GM21528 (cell line): ENCODE measurements at regions not wholly inside any gene's neighbourhood (a gene's known extent, or its start where the extent isn't known, plus 50 kb on each side); places are given as distances from the start of the nearest gene placed in this dataset.
"Not testable (repeated sequence)": the region's sequence is repeated elsewhere in the genome, so short reads cannot be mapped to it uniquely, and the experiment has no call there.

Experiments
- ATAC-seq: cut with Tn5 transposase; IDR thresholded peaks from one replicate; pipeline ENCODE4 v1.9.1; 2021; ENCODE audit warnings: mild to moderate bottlenecking, moderate library complexity; ENCODE audit not compliant: unreplicated experiment, low FRiP score

- no peak for ATAC-seq
Observed at GRCh38 chr21:27550287-27550686, 583.4 kb upstream of the ADAMTS5 start.

- no peak for ATAC-seq
Observed at GRCh38 chr21:27548486-27548885, 581.6 kb upstream of the ADAMTS5 start.

- no peak for ATAC-seq
Observed at GRCh38 chr21:27545754-27546349, 579.0 kb upstream of the ADAMTS5 start.

GRCh38 chr21:27542126-27542525 is 575.2 kb upstream of the ADAMTS5 start:
- not testable (repeated sequence) for ATAC-seq

GRCh38 chr21:27536319-27536718 is 569.4 kb upstream of the ADAMTS5 start:
- no peak for ATAC-seq

- no peak for ATAC-seq
Observed at GRCh38 chr21:27535188-27535587, 568.3 kb upstream of the ADAMTS5 start.

- ATAC-seq = no peak
Observed at GRCh38 chr21:27534206-27534605, 567.3 kb upstream of the ADAMTS5 start.

- no peak for ATAC-seq
Observed at GRCh38 chr21:27532076-27532475, 565.2 kb upstream of the ADAMTS5 start.

GRCh38 chr21:27528697-27529096 is 561.8 kb upstream of the ADAMTS5 start:
- no peak for ATAC-seq

- no peak for ATAC-seq
Observed at GRCh38 chr21:27526451-27526850, 559.6 kb upstream of the ADAMTS5 start.

GRCh38 chr21:27525780-27526179 is 558.9 kb upstream of the ADAMTS5 start:
- ATAC-seq = no peak

- no peak for ATAC-seq
Observed at GRCh38 chr21:27519361-27519760, 552.5 kb upstream of the ADAMTS5 start.

- ATAC-seq = not testable (repeated sequence)
Observed at GRCh38 chr21:27517177-27517576, 550.3 kb upstream of the ADAMTS5 start.

GRCh38 chr21:27515676-27516075 is 548.8 kb upstream of the ADAMTS5 start:
- ATAC-seq = no peak

GRCh38 chr21:27513825-27514224 is 546.9 kb upstream of the ADAMTS5 start:
- ATAC-seq = no peak

GRCh38 chr21:27513016-27513415 is 546.1 kb upstream of the ADAMTS5 start:
- ATAC-seq = no peak

GRCh38 chr21:27511233-27511632 is 544.3 kb upstream of the ADAMTS5 start:
- no peak for ATAC-seq

GRCh38 chr21:27507695-27508094 is 540.8 kb upstream of the ADAMTS5 start:
- ATAC-seq = no peak

- no peak for ATAC-seq
Observed at GRCh38 chr21:27505516-27505915, 538.6 kb upstream of the ADAMTS5 start.

GRCh38 chr21:27502801-27503200 is 535.9 kb upstream of the ADAMTS5 start:
- no peak for ATAC-seq

- no peak for ATAC-seq
Observed at GRCh38 chr21:27498025-27498424, 531.1 kb upstream of the ADAMTS5 start.

GRCh38 chr21:27495836-27496235 is 528.9 kb upstream of the ADAMTS5 start:
- ATAC-seq = no peak

- ATAC-seq = no peak
Observed at GRCh38 chr21:27493542-27493941, 526.7 kb upstream of the ADAMTS5 start.
